IPS DF 4.7 (cell line): ENCODE measurements at regions not wholly inside any gene's neighbourhood (a gene's known extent, or its start where the extent isn't known, plus 50 kb on each side); places are given as distances from the start of the nearest gene placed in this dataset.
"Not testable (repeated sequence)": the region's sequence is repeated elsewhere in the genome, so short reads cannot be mapped to it uniquely, and the experiment has no call there.

Experiments
- DNase-seq: peaks from one replicate; pipeline ENCODE4 v3.0.0-alpha.2; 2013; ENCODE audit warnings: low spot score; ENCODE audit errors: extremely low read depth

- DNase-seq = no peak
These were observed 323.3 kb upstream of the NCAM1 start for GRCh38 chr11:112637876-112638275.

GRCh38 chr11:112639469-112639868, 321.8 kb upstream of the NCAM1 start:
- no peak for DNase-seq

- DNase-seq = no peak
These were observed 317.8 kb upstream of the NCAM1 start for GRCh38 chr11:112643416-112643815.

DNA sequence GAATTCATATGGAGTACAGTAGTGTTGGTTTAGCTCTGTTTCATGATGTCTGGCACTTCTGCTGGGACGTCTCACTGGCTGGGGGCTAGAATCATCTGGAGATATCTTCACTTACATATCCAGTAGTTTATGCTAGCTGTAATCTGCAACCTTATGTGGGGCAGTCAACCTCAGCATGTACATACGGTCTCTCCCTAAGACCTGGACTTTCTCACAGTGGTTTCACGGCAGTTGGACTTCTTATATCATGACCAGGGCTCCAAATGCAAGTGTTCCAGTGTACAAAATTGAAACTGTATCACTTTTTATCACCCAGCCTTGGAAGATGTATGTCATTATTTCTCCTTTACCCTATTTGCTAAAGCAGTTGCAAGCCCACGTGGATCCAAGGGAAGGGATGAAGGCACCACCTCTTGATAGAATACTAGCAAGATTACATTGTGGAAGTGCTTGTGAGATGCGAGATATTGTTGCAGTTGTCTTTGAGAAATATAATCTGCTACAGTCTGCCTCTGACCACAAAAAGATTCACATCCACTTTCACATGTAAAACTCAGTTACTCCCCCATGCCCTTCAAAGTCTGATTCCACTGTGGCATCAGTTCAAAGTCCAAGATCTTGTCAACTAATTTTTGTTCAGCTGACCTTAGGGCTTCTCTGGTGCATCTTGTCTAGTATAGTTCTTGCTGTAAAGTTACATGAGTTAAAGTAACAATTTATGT, 316.6 kb upstream of the NCAM1 start:
- no peak for DNase-seq

GRCh38 chr11:112649856-112650255, 311.4 kb upstream of the NCAM1 start:
- DNase-seq = no peak

DNA sequence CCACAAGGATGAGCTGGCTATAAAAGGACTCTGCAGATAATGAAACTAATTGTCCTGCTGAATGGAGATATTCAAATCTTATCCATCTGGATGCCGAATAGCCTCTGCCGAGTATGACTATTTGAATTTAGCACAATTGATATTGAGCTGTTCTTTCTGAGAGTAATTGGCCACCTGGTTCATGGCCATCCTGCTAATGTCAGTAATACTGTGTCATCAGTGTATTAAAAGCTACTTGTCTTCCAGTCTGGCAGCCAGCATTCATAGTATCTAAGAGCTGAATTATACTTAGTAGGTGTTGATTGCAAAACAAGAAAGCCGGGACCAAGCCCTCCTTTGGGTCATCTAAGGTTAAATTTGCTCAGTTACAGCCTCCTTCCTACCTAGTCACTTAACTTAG, 310.7 kb upstream of the NCAM1 start:
- DNase-seq = no peak

GRCh38 chr11:112651386-112651785, 309.8 kb upstream of the NCAM1 start:
- no peak for DNase-seq

- no peak for DNase-seq
These were observed 308.3 kb upstream of the NCAM1 start for GRCh38 chr11:112652786-112653390.

- no peak for DNase-seq
These were observed 305.8 kb upstream of the NCAM1 start for GRCh38 chr11:112655371-112655770.

DNA sequence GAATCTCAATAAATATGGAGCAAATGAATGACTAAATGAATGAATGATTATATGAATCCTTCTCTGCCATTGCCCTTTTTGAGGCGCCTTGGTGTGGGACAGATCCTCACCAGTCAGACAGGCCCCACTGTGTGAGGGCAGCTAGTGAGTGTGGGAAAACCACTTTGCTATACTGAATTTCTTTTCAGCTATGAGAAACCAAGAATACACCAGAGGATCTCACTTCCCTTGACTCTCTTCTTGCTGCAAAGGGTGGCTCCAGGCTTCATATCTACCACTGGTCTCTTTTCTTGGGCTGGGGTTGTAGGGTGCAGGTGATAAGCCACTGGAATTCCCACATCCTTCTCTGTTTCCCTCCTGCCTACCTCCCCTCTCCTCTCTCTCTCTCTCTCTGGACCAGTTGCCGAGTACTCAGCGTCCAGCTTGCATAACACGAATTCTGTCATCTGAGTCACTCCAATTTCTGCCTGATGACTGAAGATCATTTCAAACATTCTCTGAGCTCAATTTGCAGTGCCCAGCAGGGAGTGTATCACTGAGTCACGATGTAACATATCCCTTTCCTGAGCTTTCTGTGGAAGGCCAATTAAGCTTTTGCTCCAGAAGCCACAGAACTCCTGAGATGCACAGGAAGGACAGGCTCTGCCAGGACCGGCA, 304.3 kb upstream of the NCAM1 start:
- DNase-seq = no peak

GRCh38 chr11:112658431-112658878, 302.8 kb upstream of the NCAM1 start:
- DNase-seq = no peak

- no peak for DNase-seq
These were observed 300.1 kb upstream of the NCAM1 start for GRCh38 chr11:112661146-112661545.

DNA sequence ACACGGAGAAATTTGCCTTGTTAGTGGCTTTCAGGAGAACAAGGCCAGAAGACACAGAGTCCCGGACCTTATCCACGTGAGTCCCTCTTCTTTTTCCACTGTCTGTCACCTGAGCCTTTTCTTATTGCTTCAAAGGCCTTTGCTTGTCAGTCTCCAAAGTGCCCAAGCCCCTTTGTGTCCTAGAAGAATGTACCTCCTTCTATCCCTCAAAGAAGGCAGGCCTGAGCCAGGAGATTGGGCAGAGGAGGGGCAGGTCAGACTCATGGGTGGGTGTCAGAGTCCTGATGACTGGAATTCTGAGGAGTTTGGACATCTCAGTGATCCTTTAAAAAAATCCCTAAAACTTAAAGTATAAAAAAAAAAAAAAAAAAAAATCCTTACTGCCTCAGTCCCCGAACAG, 299.6 kb upstream of the NCAM1 start:
- no peak for DNase-seq

- DNase-seq = no peak
These were observed 298.7 kb upstream of the NCAM1 start for GRCh38 chr11:112662554-112662953.

- no peak for DNase-seq
These were observed 297.1 kb upstream of the NCAM1 start for GRCh38 chr11:112663947-112664634.

DNA sequence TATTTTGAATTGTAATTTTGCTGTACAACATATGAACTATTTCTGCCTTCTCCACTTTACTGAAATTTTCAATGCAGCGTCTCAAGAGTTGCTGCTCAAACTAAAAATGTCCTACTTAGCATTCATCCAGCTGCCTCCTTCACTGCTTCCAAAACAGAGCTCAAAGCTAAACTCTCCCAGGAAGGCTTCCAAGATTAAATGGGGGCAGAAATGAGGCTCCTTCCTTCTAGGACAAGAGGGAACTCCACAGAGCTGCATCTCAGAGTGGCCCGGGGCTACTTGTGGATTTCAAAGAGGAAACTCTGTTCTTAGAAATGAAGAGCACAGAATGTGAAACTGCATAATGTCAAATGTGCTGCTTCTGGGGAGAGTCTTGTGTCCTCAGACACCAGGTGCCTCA, 295.9 kb upstream of the NCAM1 start:
- DNase-seq = no peak

DNA sequence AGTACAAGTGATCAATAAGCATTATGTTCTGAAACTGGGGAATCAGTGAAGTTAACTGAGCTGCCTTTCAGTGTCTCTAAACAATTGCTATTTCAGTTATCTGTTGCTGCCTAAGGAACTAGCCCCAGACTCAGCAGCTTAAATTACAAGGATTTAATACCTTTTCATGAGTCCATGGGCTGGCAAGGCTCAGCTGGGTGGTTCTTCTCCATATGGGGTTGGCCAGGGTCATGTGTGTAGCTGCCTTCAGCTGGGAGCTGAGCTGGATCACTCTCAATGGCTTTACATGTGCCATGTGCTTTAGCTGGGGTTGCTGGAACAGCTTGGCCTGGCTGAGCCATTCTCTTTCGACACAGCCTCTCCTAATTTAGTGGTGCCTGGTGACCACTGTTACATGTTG, 295.0 kb upstream of the NCAM1 start:
- no peak for DNase-seq

DNA sequence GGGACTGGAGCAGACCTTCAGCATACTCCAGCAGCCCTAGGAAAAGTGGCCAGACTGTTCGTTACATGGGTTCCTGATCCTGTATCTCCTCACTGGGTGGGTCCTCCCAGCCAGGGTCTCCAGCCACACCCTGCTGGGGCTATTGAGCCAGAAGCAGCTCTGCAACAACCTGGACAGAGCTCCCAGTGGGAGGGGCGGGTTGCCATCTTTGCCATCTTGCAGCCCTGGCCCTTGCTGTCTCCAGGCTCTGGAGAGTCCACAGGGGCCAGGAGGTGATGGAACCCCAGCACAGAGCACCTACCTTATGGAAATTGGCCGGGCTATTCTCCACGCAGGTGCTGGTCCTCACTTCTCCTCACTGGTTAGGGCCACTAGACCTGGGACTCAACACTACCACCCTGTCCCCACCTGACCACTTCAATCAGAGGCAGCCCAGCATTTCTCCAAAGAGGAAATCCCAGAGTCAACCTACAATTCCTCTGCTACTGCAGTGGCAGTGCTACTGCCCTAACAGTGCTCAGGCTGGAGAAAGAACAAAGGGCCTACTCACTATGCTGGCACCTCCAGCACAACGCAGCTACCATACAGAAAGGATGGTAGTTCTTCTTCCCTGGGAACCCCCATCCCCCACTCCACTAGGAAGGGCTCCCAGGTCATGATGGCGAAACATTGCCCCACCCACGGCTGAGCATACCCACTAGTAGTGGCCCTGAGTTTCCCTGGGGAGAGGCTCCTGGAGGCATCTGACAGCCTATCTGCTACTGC, 290.2 kb upstream of the NCAM1 start:
- no peak for DNase-seq

DNA sequence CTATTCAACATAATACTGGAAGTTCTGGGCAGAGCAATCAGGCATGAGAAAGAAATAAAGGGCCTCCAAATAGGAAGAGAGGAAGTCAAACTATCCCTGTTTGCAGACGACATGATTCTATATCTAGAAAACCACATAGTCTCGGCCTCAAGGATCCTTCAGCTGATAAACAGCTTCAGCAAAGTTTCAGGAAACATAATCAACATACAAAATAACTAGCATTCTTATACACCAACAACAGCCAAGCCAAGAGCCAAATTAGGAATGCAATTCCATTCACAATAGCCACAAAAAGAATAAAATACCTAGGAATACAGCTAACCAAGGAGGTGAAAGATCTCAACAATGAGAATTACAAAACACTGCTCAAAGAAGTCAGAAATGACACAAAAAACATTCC, 287.8 kb upstream of the NCAM1 start:
- not testable (repeated sequence) for DNase-seq

GRCh38 chr11:112685111-112685510, 276.1 kb upstream of the NCAM1 start:
- DNase-seq = no peak

DNA sequence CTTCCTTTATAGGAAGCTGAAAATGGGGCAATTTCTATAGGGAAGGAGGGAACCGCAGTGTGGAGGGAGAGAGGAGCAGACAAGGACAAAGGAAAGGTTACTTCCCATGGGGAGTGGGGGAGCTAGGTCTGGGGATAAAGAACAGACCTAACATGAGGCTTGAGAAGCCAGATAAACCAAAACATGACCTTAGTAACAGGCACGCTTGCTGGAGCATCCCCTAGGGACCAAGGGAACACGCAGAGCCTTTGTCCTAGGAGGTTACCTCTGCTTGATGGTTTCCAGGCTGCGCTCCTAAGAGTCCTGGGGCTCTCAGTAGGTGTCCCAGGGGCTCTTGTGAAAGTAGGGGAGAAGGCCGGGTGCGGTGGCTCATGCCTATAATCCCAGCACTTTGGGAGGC, 271.4 kb upstream of the NCAM1 start:
- no peak for DNase-seq
